OCI-LY1 (cell line): ENCODE measurements at regions not wholly inside any gene's neighbourhood (a gene's known extent, or its start where the extent isn't known, plus 50 kb on each side); places are given as distances from the start of the nearest gene placed in this dataset.
A peak's percentile ranks its signal among the peaks of the same experiment; 100 is the strongest.

ENCODE experiments used
- H2AFZ ChIP-seq: fragments of 200-600 bp; sonication (generic), shearing (Covaris generic); 2 replicates; pipeline ENCODE4 v1.6.0; 2014; ENCODE audit warnings: antibody characterized with exemption, mild to moderate bottlenecking, low read length
- H3F3A ChIP-seq: fragments of 200-600 bp; sonication (generic), shearing (Covaris generic); 2 replicates; pipeline ENCODE4 v1.6.0; 2014; ENCODE audit warnings: mild to moderate bottlenecking, antibody characterized with exemption, low read length, moderate library complexity; ENCODE audit not compliant: insufficient read depth
- H3K27ac ChIP-seq: fragments of 200-600 bp; sonication (generic); 2 replicates; pipeline ENCODE4 v1.5.1; 2014; ENCODE audit warnings: low read length, mixed run types, mild to moderate bottlenecking, low read depth; ENCODE audit not compliant: poor library complexity, severe bottlenecking
- H3K27me3 ChIP-seq: fragments of 200-600 bp; sonication (generic); 2 replicates; pipeline ENCODE4 v1.6.0; 2014; ENCODE audit warnings: antibody characterized with exemption, mild to moderate bottlenecking, low read length, moderate library complexity; ENCODE audit not compliant: insufficient read depth
- H3K36me3 ChIP-seq: fragments of 200-600 bp; sonication (generic); 2 replicates; pipeline ENCODE4 v1.6.1; 2014; ENCODE audit warnings: mild to moderate bottlenecking, antibody characterized with exemption, low read length, moderate library complexity, mixed read lengths; ENCODE audit not compliant: insufficient read depth
- H3K4me1 ChIP-seq: fragments of 200-600 bp; sonication (generic); 2 replicates; pipeline ENCODE4 v1.5.1; 2014; ENCODE audit warnings: mild to moderate bottlenecking, low read length, moderate library complexity; ENCODE audit not compliant: insufficient read depth, severe bottlenecking
- H3K4me2 ChIP-seq: fragments of 200-600 bp; sonication (generic), shearing (Covaris generic); 2 replicates; pipeline ENCODE4 v1.6.1; 2014; ENCODE audit warnings: low read length
- H3K4me3 ChIP-seq: fragments of 200-600 bp; sonication (generic); 2 replicates; pipeline ENCODE4 v1.5.1; 2014; ENCODE audit warnings: low read length, low read depth, mild to moderate bottlenecking, mixed read lengths; ENCODE audit not compliant: poor library complexity, severe bottlenecking
- H3K79me2 ChIP-seq: fragments of 200-600 bp; shearing (Covaris generic); 2 replicates; pipeline ENCODE4 v1.6.1; 2016; ENCODE audit warnings: mixed run types, low read length, mixed read lengths; ENCODE audit not compliant: insufficient read depth
- H3K9ac ChIP-seq: fragments of 200-600 bp; sonication (generic), shearing (Covaris generic); 2 replicates; pipeline ENCODE4 v1.6.1; 2014; ENCODE audit warnings: mild to moderate bottlenecking, low read length, mixed read lengths
- H3K9me2 ChIP-seq: fragments of 200-600 bp; sonication (generic), shearing (Covaris generic); 2 replicates; pipeline ENCODE4 v1.6.1; 2014; ENCODE audit warnings: low read depth, mild to moderate bottlenecking, low read length, mixed read lengths
- H3K9me3 ChIP-seq: fragments of 200-600 bp; shearing (Covaris generic); 2 replicates; pipeline ENCODE4 v1.6.1; 2014; ENCODE audit warnings: low read length, mixed read lengths
- H4K20me1 ChIP-seq: fragments of 200-600 bp; sonication (generic), shearing (Covaris generic); 2 replicates; pipeline ENCODE4 v1.6.0; 2016; ENCODE audit warnings: mild to moderate bottlenecking, low read length; ENCODE audit not compliant: insufficient read depth
- CTCF ChIP-seq: fragments of 200-600 bp; sonication (generic), shearing (Covaris generic); IDR thresholded peaks from 2 replicates; pipeline ENCODE4 v1.5.1; 2017; ENCODE audit warnings: mild to moderate bottlenecking, antibody characterized with exemption, low read length, moderate library complexity, mixed read lengths
- EZH2 ChIP-seq: fragments of 200-600 bp; sonication (generic), shearing (Covaris generic); IDR thresholded peaks from 2 replicates; pipeline ENCODE4 v1.8.0; 2017; ENCODE audit warnings: borderline replicate concordance, mixed run types, mild to moderate bottlenecking, antibody characterized with exemption, low read length, moderate library complexity, mixed read lengths

GRCh38 chr15:25937796-25938195 lies 74.7 kb upstream of the ATP10A start:
- Histone ChIP-seq H3K36me3 (no peaks in the 10 kb centered on the region), H3K79me2 (no peaks in the 10 kb centered on the region), H3K27ac (no peak overlapping the region), H3K9ac (no peak overlapping the region), H3K27me3 (no peaks in the 10 kb centered on the region), H3K4me1 (no peaks in the 10 kb centered on the region), H3K9me3 (no peaks in the 10 kb centered on the region), H2AFZ (no peak overlapping the region), H3K9me2 (no peaks in the 10 kb centered on the region), H3K4me3 (no peak overlapping the region), H3K4me2 (no peak overlapping the region), H4K20me1 (no peaks in the 10 kb centered on the region), H3F3A (no peaks in the 10 kb centered on the region)
- TF ChIP-seq CTCF (no peak), EZH2 (no peak)

- Histone ChIP-seq H3F3A (no peaks in the 10 kb centered on the region), H3K4me2 (no peak overlapping the region), H3K27ac (no peak overlapping the region), H3K79me2 (no peaks in the 10 kb centered on the region), H3K9ac (no peak overlapping the region), H3K9me2 (no peaks in the 10 kb centered on the region), H3K9me3 (no peaks in the 10 kb centered on the region), H3K4me3 (no peak overlapping the region), H3K36me3 (no peaks in the 10 kb centered on the region), H2AFZ (no peak overlapping the region), H3K27me3 (no peaks in the 10 kb centered on the region), H3K4me1 (no peaks in the 10 kb centered on the region), H4K20me1 (no peaks in the 10 kb centered on the region)
- no peak for TF ChIP-seq EZH2
- TF ChIP-seq CTCF = no peak
Measured at GRCh38 chr15:25936004-25936403, 72.9 kb upstream of the ATP10A start.

GRCh38 chr15:25933456-25934158 lies 70.5 kb upstream of the ATP10A start:
- Histone ChIP-seq H3K79me2 (no peaks in the 10 kb centered on the region), H3K4me2 (no peak overlapping the region; the same call in 1 of the 2 replicates), H3K4me1 (no peaks in the 10 kb centered on the region), H4K20me1 (no peaks in the 10 kb centered on the region), H2AFZ (no peak overlapping the region), H3K9me2 (no peaks in the 10 kb centered on the region), H3K9ac (no peak overlapping the region), H3K9me3 (no peaks in the 10 kb centered on the region), H3K36me3 (no peaks in the 10 kb centered on the region), H3K27ac (no peak overlapping the region), H3F3A (no peaks in the 10 kb centered on the region), H3K4me3 (no peak overlapping the region), H3K27me3 (no peaks in the 10 kb centered on the region)
- TF ChIP-seq CTCF = peak; percentile 43
- TF ChIP-seq EZH2 = no peak
